ENCODE measurements at regions not wholly inside any gene's neighbourhood (a gene's known extent, or its start where the extent isn't known, plus 50 kb on each side); places are given as distances from the start of the nearest gene placed in this dataset.

DNA sequence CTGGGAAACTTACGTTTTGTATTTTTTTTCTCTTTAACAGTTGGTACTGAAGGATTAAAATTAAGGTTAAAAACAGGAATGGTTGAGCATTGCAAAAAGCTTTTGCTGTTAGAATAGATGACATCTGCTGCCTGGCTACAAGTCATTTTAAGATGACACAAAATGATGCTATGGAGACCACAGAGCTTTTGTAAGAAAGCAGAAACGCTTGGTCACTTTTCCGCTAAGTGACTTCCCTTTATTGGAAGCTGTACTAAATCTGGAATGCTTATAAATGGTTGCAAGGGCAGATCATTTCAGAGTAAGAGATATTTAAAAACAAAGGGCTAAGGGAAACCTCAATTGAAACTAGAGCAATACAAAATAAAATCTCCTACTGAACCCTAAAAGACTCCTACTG lies 544.0 kb downstream of the STK39 start:
- 63 to 89% methylated on average over 3 of the region's 3 CpGs for WGBS, 2 donors
- DNase-seq: no peak
- Histone ChIP-seq H3K4me1 (no peaks in the 10 kb centered on the region), H3K9me3 (no peaks in the 10 kb centered on the region), H3K27ac (no peak overlapping the region), H3K27me3 (no peaks in the 10 kb centered on the region), H3K36me3 (no peaks in the 10 kb centered on the region), H3K4me3 (no peak overlapping the region)
- no peak for TF ChIP-seq POLR2AphosphoS5 (IDR thresholded peaks at IDR 0.05)
- TF ChIP-seq EP300 (IDR thresholded peaks at IDR 0.05): no peak
- no peak for TF ChIP-seq POLR2A (IDR thresholded peaks at IDR 0.05)
- TF ChIP-seq, protein P1, sequence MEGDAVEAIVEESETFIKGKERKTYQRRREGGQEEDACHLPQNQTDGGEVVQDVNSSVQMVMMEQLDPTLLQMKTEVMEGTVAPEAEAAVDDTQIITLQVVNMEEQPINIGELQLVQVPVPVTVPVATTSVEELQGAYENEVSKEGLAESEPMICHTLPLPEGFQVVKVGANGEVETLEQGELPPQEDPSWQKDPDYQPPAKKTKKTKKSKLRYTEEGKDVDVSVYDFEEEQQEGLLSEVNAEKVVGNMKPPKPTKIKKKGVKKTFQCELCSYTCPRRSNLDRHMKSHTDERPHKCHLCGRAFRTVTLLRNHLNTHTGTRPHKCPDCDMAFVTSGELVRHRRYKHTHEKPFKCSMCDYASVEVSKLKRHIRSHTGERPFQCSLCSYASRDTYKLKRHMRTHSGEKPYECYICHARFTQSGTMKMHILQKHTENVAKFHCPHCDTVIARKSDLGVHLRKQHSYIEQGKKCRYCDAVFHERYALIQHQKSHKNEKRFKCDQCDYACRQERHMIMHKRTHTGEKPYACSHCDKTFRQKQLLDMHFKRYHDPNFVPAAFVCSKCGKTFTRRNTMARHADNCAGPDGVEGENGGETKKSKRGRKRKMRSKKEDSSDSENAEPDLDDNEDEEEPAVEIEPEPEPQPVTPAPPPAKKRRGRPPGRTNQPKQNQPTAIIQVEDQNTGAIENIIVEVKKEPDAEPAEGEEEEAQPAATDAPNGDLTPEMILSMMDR (IDR thresholded peaks at IDR 0.05): no peak
- intact Hi-C loops (cut with DNase I): no loop called here

DNA sequence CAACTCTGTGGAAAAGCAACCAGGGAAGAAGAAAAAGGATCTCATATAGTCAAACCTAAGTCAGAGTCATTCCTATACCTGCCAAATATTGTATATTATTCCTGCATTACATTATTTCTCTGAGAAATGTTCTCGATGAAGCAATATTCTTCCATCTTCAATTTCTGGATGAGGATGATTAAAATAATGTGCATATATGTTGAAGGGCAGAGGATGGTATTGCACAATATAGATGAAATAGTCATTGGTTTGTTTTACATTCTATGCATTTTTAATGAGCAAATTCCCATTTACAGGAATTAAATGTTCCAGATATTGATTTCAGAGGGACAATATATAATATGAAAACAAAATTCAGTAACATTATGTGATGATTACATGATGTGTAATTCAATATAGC lies 545.2 kb downstream of the STK39 start:
- Histone ChIP-seq H3K27ac (no peak overlapping the region), H3K4me1 (no peaks in the 10 kb centered on the region), H3K27me3 (no peaks in the 10 kb centered on the region), H3K36me3 (no peaks in the 10 kb centered on the region), H3K4me3 (no peak overlapping the region), H3K9me3 (no peaks in the 10 kb centered on the region)
- intact Hi-C loops (cut with DNase I): no loop called here
- 97 to 99% methylated on average over 1 of the region's 1 CpG for WGBS, 2 donors
- DNase-seq: no peak
- TF ChIP-seq POLR2AphosphoS5 (IDR thresholded peaks at IDR 0.05): no peak
- TF ChIP-seq EP300 (IDR thresholded peaks at IDR 0.05): no peak
- TF ChIP-seq, protein P1 (IDR thresholded peaks at IDR 0.05): no peak
- TF ChIP-seq POLR2A (IDR thresholded peaks at IDR 0.05): no peak

DNA sequence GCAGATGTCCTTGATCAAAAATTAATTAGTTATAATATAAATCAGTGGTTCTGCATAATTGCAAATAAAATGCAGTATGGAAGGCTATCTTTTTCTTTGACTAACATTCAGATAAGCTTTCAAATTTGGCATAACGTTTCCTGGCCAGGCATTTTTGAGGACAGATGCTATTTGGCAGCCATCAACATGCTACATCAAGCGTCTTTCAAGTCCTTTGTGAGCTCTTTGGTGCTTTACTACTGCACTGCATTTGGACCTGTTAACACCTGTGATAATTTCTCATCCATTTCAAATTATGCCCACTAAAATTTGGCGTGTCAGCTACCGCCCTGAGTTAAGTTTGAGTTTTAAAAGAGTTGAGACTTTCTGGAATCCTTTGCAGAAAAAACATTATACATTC lies 545.7 kb downstream of the STK39 start:
- Histone ChIP-seq H3K9me3 (no peaks in the 10 kb centered on the region), H3K36me3 (no peaks in the 10 kb centered on the region), H3K4me1 (no peaks in the 10 kb centered on the region), H3K27me3 (no peaks in the 10 kb centered on the region), H3K27ac (no peak overlapping the region), H3K4me3 (no peak overlapping the region)
- TF ChIP-seq, protein P1 (IDR thresholded peaks at IDR 0.05): no peak
- TF ChIP-seq POLR2A (IDR thresholded peaks at IDR 0.05) (no peak), POLR2AphosphoS5 (IDR thresholded peaks at IDR 0.05) (no peak), EP300 (IDR thresholded peaks at IDR 0.05) (no peak)
- intact Hi-C loops (cut with DNase I): no loop called here
- WGBS, 2 donors: 82 to 84% methylated on average over 4 of the region's 4 CpGs
- DNase-seq: no peak

DNA sequence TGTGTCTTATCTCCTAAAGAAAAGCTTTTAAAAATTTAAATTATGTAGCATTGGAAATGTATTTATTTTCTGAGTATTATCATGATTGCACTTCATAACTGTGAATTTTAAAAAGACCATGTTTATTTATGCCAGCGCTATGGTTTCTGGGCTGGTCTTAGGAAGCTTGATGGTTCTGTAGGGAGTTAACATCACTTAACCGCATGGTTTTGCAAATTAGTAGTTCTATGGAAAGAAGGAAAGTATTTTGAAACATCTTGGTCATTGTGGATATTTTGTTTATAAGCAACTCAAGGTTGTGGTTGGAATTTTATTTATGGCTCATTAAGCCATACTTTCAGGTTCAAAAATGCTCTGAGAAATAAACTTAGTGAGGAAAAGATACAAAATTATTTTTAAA lies 549.4 kb downstream of the STK39 start:
- whole genome bisulfite sequencing, 2 donors: 87 to 93% methylated on average over 2 of the region's 2 CpGs
- TF ChIP-seq POLR2A (IDR thresholded peaks at IDR 0.05): no peak
- TF ChIP-seq POLR2AphosphoS5 (IDR thresholded peaks at IDR 0.05): no peak
- no peak for TF ChIP-seq EP300 (IDR thresholded peaks at IDR 0.05)
- TF ChIP-seq, protein P1 (IDR thresholded peaks at IDR 0.05): no peak
- intact Hi-C loops (cut with DNase I): no loop called here

DNA sequence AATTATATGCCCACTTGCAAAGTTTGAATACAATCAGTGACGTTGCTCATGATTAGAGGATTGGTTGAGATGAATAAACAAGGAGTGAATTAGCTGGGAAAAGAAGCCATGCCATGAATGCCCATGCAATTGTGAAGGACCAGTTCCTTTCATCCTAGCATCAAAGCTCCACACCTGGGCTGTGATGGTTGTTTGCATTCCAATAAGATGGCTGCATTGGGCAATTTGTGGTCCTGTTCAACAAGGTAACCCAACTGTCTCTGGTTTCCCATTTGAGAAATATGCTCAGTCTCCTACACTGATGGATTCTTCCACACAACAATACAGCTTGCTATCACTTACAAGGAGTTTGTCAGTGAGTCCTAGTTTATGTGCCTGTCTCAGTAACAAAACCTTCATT lies 550.2 kb downstream of the STK39 start:
- Histone ChIP-seq H3K9me3 (no peaks in the 10 kb centered on the region), H3K27ac (no peak overlapping the region), H3K36me3 (no peaks in the 10 kb centered on the region), H3K27me3 (no peaks in the 10 kb centered on the region), H3K4me3 (no peak overlapping the region), H3K4me1 (no peaks in the 10 kb centered on the region)
- WGBS, 2 donors: 79 to 85% methylated on average over 1 of the region's 1 CpG
- no peak for TF ChIP-seq EP300 (IDR thresholded peaks at IDR 0.05)
- TF ChIP-seq POLR2AphosphoS5 (IDR thresholded peaks at IDR 0.05): no peak
- TF ChIP-seq, protein P1 (IDR thresholded peaks at IDR 0.05): no peak
- no peak for TF ChIP-seq POLR2A (IDR thresholded peaks at IDR 0.05)
- intact Hi-C loops (cut with DNase I): no loop called here
- no peak for DNase-seq

More for the DNA sequence above, 549.4 kb downstream of the STK39 start:
- Histone ChIP-seq H3K27me3 (no peaks in the 10 kb centered on the region), H3K27ac (no peak overlapping the region), H3K36me3 (no peaks in the 10 kb centered on the region), H3K4me1 (no peaks in the 10 kb centered on the region), H3K9me3 (no peaks in the 10 kb centered on the region), H3K4me3 (no peak overlapping the region)
- DNase-seq: no peak
